Stomach (tissue), 4 donors: ENCODE measurements at regions not wholly inside any gene's neighbourhood (a gene's known extent, or its start where the extent isn't known, plus 50 kb on each side); places are given as distances from the start of the nearest gene placed in this dataset.

Experiments used
- EP300 ChIP-seq: sonication (generic); formaldehyde crosslinking; IDR thresholded peaks from one replicate; pipeline ENCODE4 v1.6.1; 2017; ENCODE audit warnings: antibody characterized with exemption
- POLR2AphosphoS5 ChIP-seq, 3 donors: sonication (generic); formaldehyde crosslinking; IDR thresholded peaks; one replicate each; pipeline ENCODE4 v1.6.1; 2016; ENCODE audit warnings: antibody characterized with exemption in 3 of 3
- TF ChIP-seq, protein P1 (sequence below), 7 experiments: fragments of 450-650 bp in 4 of 7; fragments of 200-600 bp in 3 of 7; sonication (generic) in 3 of 7; IDR thresholded peaks; one replicate each; pipeline ENCODE4 v1.5.1; 2016 to 2019; ENCODE audit warnings: antibody characterized with exemption in 7 of 7, control low read depth in 2 of 7, mild to moderate bottlenecking in 1 of 7

DNA sequence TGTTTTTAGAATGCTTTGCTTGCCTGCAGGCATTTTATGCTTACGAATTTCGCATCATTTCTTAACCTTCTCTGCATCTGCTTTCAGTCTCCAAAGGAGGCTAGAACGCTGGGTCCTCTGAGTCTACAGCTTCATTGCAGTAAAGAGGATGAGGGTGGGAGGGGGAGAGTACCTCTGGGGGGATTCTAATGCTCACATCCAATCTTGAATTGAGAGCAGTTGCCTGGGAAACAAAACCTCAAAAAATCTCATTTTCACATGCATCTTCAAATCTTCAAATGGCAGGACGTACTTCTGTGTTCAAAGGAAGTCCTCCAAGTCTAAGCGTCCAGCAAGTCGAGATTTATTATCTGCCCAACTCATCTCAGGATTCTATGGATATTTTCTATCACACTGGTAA, 100.7 kb upstream of the PRKCQ start:
- TF ChIP-seq, protein P1, sequence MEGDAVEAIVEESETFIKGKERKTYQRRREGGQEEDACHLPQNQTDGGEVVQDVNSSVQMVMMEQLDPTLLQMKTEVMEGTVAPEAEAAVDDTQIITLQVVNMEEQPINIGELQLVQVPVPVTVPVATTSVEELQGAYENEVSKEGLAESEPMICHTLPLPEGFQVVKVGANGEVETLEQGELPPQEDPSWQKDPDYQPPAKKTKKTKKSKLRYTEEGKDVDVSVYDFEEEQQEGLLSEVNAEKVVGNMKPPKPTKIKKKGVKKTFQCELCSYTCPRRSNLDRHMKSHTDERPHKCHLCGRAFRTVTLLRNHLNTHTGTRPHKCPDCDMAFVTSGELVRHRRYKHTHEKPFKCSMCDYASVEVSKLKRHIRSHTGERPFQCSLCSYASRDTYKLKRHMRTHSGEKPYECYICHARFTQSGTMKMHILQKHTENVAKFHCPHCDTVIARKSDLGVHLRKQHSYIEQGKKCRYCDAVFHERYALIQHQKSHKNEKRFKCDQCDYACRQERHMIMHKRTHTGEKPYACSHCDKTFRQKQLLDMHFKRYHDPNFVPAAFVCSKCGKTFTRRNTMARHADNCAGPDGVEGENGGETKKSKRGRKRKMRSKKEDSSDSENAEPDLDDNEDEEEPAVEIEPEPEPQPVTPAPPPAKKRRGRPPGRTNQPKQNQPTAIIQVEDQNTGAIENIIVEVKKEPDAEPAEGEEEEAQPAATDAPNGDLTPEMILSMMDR (IDR thresholded peaks at IDR 0.05), result no peak
- TF ChIP-seq POLR2AphosphoS5 (IDR thresholded peaks at IDR 0.05) (no peak), EP300 (no peak)
